Calu3 (cell line): ENCODE measurements at regions not wholly inside any gene's neighbourhood (a gene's known extent, or its start where the extent isn't known, plus 50 kb on each side); places are given as distances from the start of the nearest gene placed in this dataset.

Experiments
- BruUV-seq: library from RNA; stranded (reverse); fragments of 400-500 nt; replicated peaks from 2 replicates; lab custom pipeline; 2021; lab: Mats Ljungman, UMichigan
- CTCF ChIA-PET: fragments of 300-600 bp; sonication (Branson Sonifier 250); formaldehyde crosslinking; loops from one replicate; lab custom pipeline; 2022; ENCODE audit warnings: antibody characterized with exemption; lab: Charles Lee
- DNase-seq: peaks from one replicate; pipeline ENCODE4 v3.0.0; 2022
- H3K27ac Mint-ChIP-seq: one replicate; pipeline ENCODE4 v1.8.0; 2022; ENCODE audit warnings: mixed read lengths; ENCODE audit not compliant: unreplicated experiment
- H3K27me3 Mint-ChIP-seq: one replicate; pipeline ENCODE4 v1.8.0; 2022; ENCODE audit warnings: mixed read lengths; ENCODE audit not compliant: unreplicated experiment
- H3K36me3 Mint-ChIP-seq: one replicate; pipeline ENCODE4 v1.8.0; 2022; ENCODE audit warnings: mild to moderate bottlenecking, moderate library complexity, mixed read lengths; ENCODE audit not compliant: insufficient read depth, unreplicated experiment
- H3K4me1 Mint-ChIP-seq: one replicate; pipeline ENCODE4 v1.8.0; 2022; ENCODE audit warnings: mild to moderate bottlenecking, low read depth, mixed read lengths; ENCODE audit not compliant: unreplicated experiment
- H3K4me3 Mint-ChIP-seq: one replicate; pipeline ENCODE4 v1.8.0; 2022; ENCODE audit warnings: mild to moderate bottlenecking, low read depth, moderate library complexity, mixed read lengths; ENCODE audit not compliant: unreplicated experiment
- H3K9me3 Mint-ChIP-seq: one replicate; pipeline ENCODE4 v1.8.0; 2022; ENCODE audit warnings: low read depth, mixed read lengths; ENCODE audit not compliant: unreplicated experiment
- CTCF ChIP-seq: fragments of 200-600 bp; IDR thresholded peaks from one replicate; pipeline ENCODE4 v1.8.0; 2022; ENCODE audit warnings: antibody characterized with exemption; ENCODE audit not compliant: unreplicated experiment
- intact Hi-C: fragments of 100-400 bp; cut with micrococcal nuclease; formaldehyde crosslinking; loops from one replicate; pipeline ENCODE4 v1.10.0; 2022; ENCODE audit not compliant: unreplicated experiment

- no peak for TF ChIP-seq CTCF
- Mint-ChIP-seq H3K9me3 (no peaks in the 10 kb centered on the region), H3K27ac (peak overlapping the region; percentile 92), H3K4me1 (peaks cover 23% of the 10 kb centered on the region), H3K36me3 (peaks cover 6% of the 10 kb centered on the region), H3K27me3 (no peaks in the 10 kb centered on the region), H3K4me3 (peak overlapping the region; percentile 71)
- CTCF ChIA-PET, result interaction anchor here (1.0 kb wide), 1 partner anchor 46 kb away, joined by 3 read pairs; no protein-coding TSS in a partner anchor
- intact Hi-C loops, result loop anchor here (2.0 kb wide), 1 partner anchor 53 kb away; no protein-coding TSS in a partner anchor
- DNase-seq, result peak; percentile 48
- BruUV-seq, result no TSS peak
These were observed 198.3 kb downstream of the BAMBI start for GRCh38 chr10:28875549-28876081.

GRCh38 chr10:28878236-28878970, 201.1 kb downstream of the BAMBI start:
- Mint-ChIP-seq H3K9me3 (peaks cover 3% of the 10 kb centered on the region), H3K36me3 (peaks cover 6% of the 10 kb centered on the region), H3K4me1 (peaks cover 44% of the 10 kb centered on the region), H3K27ac (peak overlapping the region; percentile 8), H3K4me3 (no peak overlapping the region), H3K27me3 (no peaks in the 10 kb centered on the region)
- BruUV-seq, result no TSS peak
- CTCF ChIA-PET, result no interaction called here
- intact Hi-C loops, result no loop called here
- no peak for DNase-seq
- TF ChIP-seq CTCF, result no peak

- no peaks in the 10 kb centered on the region for H3K27me3 Mint-ChIP-seq
- BruUV-seq, result no TSS peak
These were observed 201.9 kb downstream of the BAMBI start for GRCh38 chr10:28879246-28879645.

More at GRCh38 chr10:28879246-28879645, 201.9 kb downstream of the BAMBI start:
- H3K27ac Mint-ChIP-seq, result no peak overlapping the region
- H3K4me1 Mint-ChIP-seq, result peaks cover 45% of the 10 kb centered on the region
- peaks cover 3% of the 10 kb centered on the region for H3K9me3 Mint-ChIP-seq
- H3K36me3 Mint-ChIP-seq, result peaks cover 6% of the 10 kb centered on the region
- CTCF ChIA-PET, result no interaction called here
- no peak for DNase-seq
- intact Hi-C loops, result no loop called here
- TF ChIP-seq CTCF, result no peak
- H3K4me3 Mint-ChIP-seq, result no peak overlapping the region
